SK-N-SH (cell line): ENCODE measurements at regions not wholly inside any gene's neighbourhood (a gene's known extent, or its start where the extent isn't known, plus 50 kb on each side); places are given as distances from the start of the nearest gene placed in this dataset.

Source experiments
- CTCF ChIA-PET: fragments of 300-600, 350-600 bp; formaldehyde crosslinking; extraction: SDS; loops from one replicate; lab custom pipeline; 2021; lab: Yijun Ruan, JAX
- POLR2A ChIA-PET: fragments of 350-600 bp; sonication (Branson Sonifier 250); formaldehyde crosslinking; extraction: SDS; loops from one replicate; lab custom pipeline; 2020; ENCODE audit warnings: antibody characterized with exemption, inconsistent platforms; lab: Yijun Ruan, JAX
- DNase-seq: peaks from one replicate; pipeline ENCODE4 v3.0.0; 2012
- H2AFZ ChIP-seq: fragments of 200-600 bp; sonication (generic); 2 replicates; pipeline ENCODE4 v1.8.1; 2016; ENCODE audit warnings: antibody characterized with exemption, mild to moderate bottlenecking, low read depth
- H3F3A ChIP-seq: fragments of 200-600 bp; sonication (generic); replicated peaks from 2 replicates; pipeline ENCODE3; 2016; ENCODE audit warnings: antibody characterized with exemption, mild to moderate bottlenecking; ENCODE audit not compliant: insufficient read depth
- H3K27ac ChIP-seq, 2 experiments: fragments of 200-500 bp in 1 of 2; fragments of 200-600 bp in 1 of 2; sonication (Bioruptor generic) in 1 of 2; sonication (generic), shearing (Covaris generic) in 1 of 2; 2 replicates each; pipeline versions ENCODE4 v1.5.1 to v1.6.1; 2014 to 2016; ENCODE audit warnings: low read depth in 2 of 2, inconsistent platforms in 1 of 2, low read length in 1 of 2, mild to moderate bottlenecking in 1 of 2, mixed read lengths in 1 of 2
- H3K27me3 ChIP-seq: fragments of 200-600 bp; sonication (generic), shearing (Covaris generic); 2 replicates; pipeline ENCODE4 v1.6.1; 2016; ENCODE audit warnings: mixed run types; ENCODE audit not compliant: insufficient read depth
- H3K36me3 ChIP-seq, 2 experiments: fragments of 200-500 bp in 1 of 2; fragments of 200-600 bp in 1 of 2; sonication (Bioruptor generic) in 1 of 2; sonication (generic) in 1 of 2; replicated peaks in 1 of 2; 2 replicates each; pipeline versions ENCODE3 to v1.5.1; 2014 to 2016; ENCODE audit warnings: low read length in 1 of 2, mild to moderate bottlenecking in 1 of 2; ENCODE audit not compliant: insufficient read depth in 2 of 2, control insufficient read depth in 1 of 2
- H3K4me1 ChIP-seq, 2 experiments: fragments of 200-500 bp in 1 of 2; fragments of 200-600 bp in 1 of 2; sonication (Bioruptor generic) in 1 of 2; sonication (generic), shearing (Covaris generic) in 1 of 2; 2 replicates each; pipeline versions ENCODE4 v1.5.1 to v1.6.1; 2014 to 2016; ENCODE audit warnings: low read depth in 1 of 2, low read length in 1 of 2, mixed run types in 1 of 2; ENCODE audit not compliant: insufficient read depth in 2 of 2, control insufficient read depth in 1 of 2
- H3K4me2 ChIP-seq: fragments of 200-600 bp; sonication (generic), shearing (Covaris generic); 2 replicates; pipeline ENCODE4 v1.6.1; 2017; ENCODE audit warnings: mixed run types
- H3K4me3 ChIP-seq, 2 experiments: fragments of 200-500 bp in 1 of 2; fragments of 200-600 bp in 1 of 2; sonication (Bioruptor generic) in 1 of 2; sonication (generic), shearing (Covaris generic) in 1 of 2; 2 replicates each; pipeline versions ENCODE4 v1.5.1 to v1.8.1; 2014 to 2016; ENCODE audit warnings: low read depth in 2 of 2, inconsistent platforms in 1 of 2, low read length in 1 of 2, mild to moderate bottlenecking in 1 of 2, mixed read lengths in 1 of 2, moderate library complexity in 1 of 2
- H3K79me2 ChIP-seq: fragments of 200-600 bp; sonication (generic); 2 replicates; pipeline ENCODE4 v1.8.1; 2017; ENCODE audit warnings: mild to moderate bottlenecking; ENCODE audit not compliant: insufficient read depth
- H3K9ac ChIP-seq: fragments of 200-600 bp; sonication (generic); 2 replicates; pipeline ENCODE4 v1.6.1; 2017; ENCODE audit warnings: mixed run types
- H3K9me2 ChIP-seq: fragments of 200-600 bp; sonication (generic); 2 replicates; pipeline ENCODE4 v1.6.1; 2017; ENCODE audit warnings: mixed run types
- H3K9me3 ChIP-seq: fragments of 200-600 bp; sonication (generic); 2 replicates; pipeline ENCODE4 v1.6.1; 2017; ENCODE audit warnings: mixed run types, mild to moderate bottlenecking, moderate library complexity
- H4K20me1 ChIP-seq: fragments of 200-600 bp; sonication (generic); 2 replicates; pipeline ENCODE4 v1.6.1; 2017; ENCODE audit warnings: mild to moderate bottlenecking, mixed run types; ENCODE audit not compliant: insufficient read depth
- CHD2 ChIP-seq: fragments of 150-350 bp; IDR thresholded peaks from 2 replicates; pipeline ENCODE4 v1.6.1; 2018; ENCODE audit warnings: low read length; ENCODE audit not compliant: partially characterized antibody
- ELF1 ChIP-seq: IDR thresholded peaks from 2 replicates; pipeline ENCODE4 v1.4.0; 2012
- FOSL2 ChIP-seq: IDR thresholded peaks from 2 replicates; pipeline ENCODE4 v1.4.0; 2012; ENCODE audit warnings: low read depth, mild to moderate bottlenecking, moderate library complexity, borderline replicate concordance
- GATA2 ChIP-seq: sonication (generic); formaldehyde crosslinking; IDR thresholded peaks from 2 replicates; pipeline ENCODE4 v1.5.0; 2020; ENCODE audit warnings: mild to moderate bottlenecking, missing genetic modification reagents
- IRF3 ChIP-seq: fragments of 150-350 bp; IDR thresholded peaks from 2 replicates; pipeline ENCODE4 v1.6.1; 2016; ENCODE audit warnings: mild to moderate bottlenecking, low read depth, low read length
- JUND ChIP-seq: IDR thresholded peaks from 2 replicates; pipeline ENCODE4 v1.4.0; 2012
- MAX ChIP-seq: IDR thresholded peaks from 2 replicates; pipeline ENCODE4 v1.4.0; 2012; ENCODE audit warnings: low read depth
- NFIC ChIP-seq: IDR thresholded peaks from 2 replicates; pipeline ENCODE4 v1.4.0; 2012; ENCODE audit warnings: borderline replicate concordance
- NRF1 ChIP-seq: IDR thresholded peaks from 2 replicates; pipeline ENCODE4 v1.6.1; 2012; ENCODE audit warnings: low read depth, mild to moderate bottlenecking, low read length
- RCOR1 ChIP-seq: fragments of 150-350 bp; IDR thresholded peaks from 2 replicates; pipeline ENCODE4 v1.6.1; 2017; ENCODE audit warnings: antibody characterized with exemption, low read length
- RFX5 ChIP-seq: IDR thresholded peaks from 2 replicates; pipeline ENCODE4 v1.6.1; 2012; ENCODE audit warnings: mild to moderate bottlenecking, improper control_type of control experiment, low read length
- RXRA ChIP-seq: IDR thresholded peaks from 2 replicates; pipeline ENCODE4 v1.4.0; 2012; ENCODE audit warnings: low read depth, mild to moderate bottlenecking, borderline replicate concordance
- SIN3A ChIP-seq: IDR thresholded peaks from 2 replicates; pipeline ENCODE4 v1.6.1; 2012; ENCODE audit warnings: low read depth, mild to moderate bottlenecking, low read length, moderate library complexity, borderline replicate concordance
- WGBS: methylation state at CpG from one replicate; pipeline ENCODE4 v1.1.6; 2017; ENCODE audit warnings: low lambda C conversion rate; 5-methylcytosine and 5-hydroxymethylcytosine counted together
- TF ChIP-seq, protein P1 (sequence below): fragments of 150-350 bp; IDR thresholded peaks from 2 replicates; pipeline ENCODE4 v1.6.1; 2017; ENCODE audit warnings: antibody characterized with exemption, low read length, low read depth, borderline replicate concordance
- TF ChIP-seq, protein P2 (sequence below): fragments of 200-600 bp; sonication (generic); IDR thresholded peaks from 2 replicates; pipeline ENCODE4 v1.6.1; 2017; ENCODE audit warnings: antibody characterized with exemption, mild to moderate bottlenecking, moderate library complexity

DNA sequence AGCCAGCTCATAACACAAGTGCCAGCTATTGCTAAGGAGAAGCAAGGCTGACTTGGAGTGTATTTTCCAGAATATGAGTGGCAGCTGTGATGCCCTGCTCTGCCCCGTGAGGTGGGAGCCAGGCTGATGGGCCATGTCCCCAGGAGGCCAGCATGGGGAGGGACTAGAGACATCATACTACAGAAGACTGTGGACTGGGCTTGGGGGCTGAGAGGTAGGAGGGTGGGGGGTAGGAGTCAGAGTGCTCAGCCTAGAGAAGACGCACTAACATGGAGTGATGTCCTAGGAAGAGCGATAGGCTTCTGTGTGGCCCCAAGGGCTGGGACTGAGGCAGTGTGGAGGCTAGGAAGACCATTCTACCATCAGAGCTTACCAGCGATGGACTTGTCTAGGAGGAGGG lies 143.7 kb downstream of the WSCD1 start:
- H3K4me2 ChIP-seq, result no peak overlapping the region
- no peak overlapping the region for H3K27ac ChIP-seq
- H3K9me2 ChIP-seq, result no peaks in the 10 kb centered on the region
- CTCF ChIA-PET, result interaction anchor here (0.6 kb wide), 1 partner anchor 382 kb away, joined by 3 read pairs; no protein-coding TSS in a partner anchor
- DNase-seq, result no peak
- no peak overlapping the region for H3K4me3 ChIP-seq
- no peaks in the 10 kb centered on the region for H3K4me1 ChIP-seq
- no peak overlapping the region for H3K9ac ChIP-seq
- H3K27me3 ChIP-seq, result peaks cover 28% of the 10 kb centered on the region
- no peak overlapping the region for H2AFZ ChIP-seq
- 26% methylated on average over 4 of the region's 4 CpGs for WGBS
- H3K36me3 ChIP-seq, result no peaks in the 10 kb centered on the region
- H4K20me1 ChIP-seq, result no peaks in the 10 kb centered on the region
- TF ChIP-seq NFIC, result no peak
- no peak for TF ChIP-seq JUND
- no peak for TF ChIP-seq FOSL2
- TF ChIP-seq RXRA, result no peak
- TF ChIP-seq NRF1, result no peak
- no peak for TF ChIP-seq GATA2 (CRISPR knock-in tag)
- no peak for TF ChIP-seq IRF3
- TF ChIP-seq, protein P1, sequence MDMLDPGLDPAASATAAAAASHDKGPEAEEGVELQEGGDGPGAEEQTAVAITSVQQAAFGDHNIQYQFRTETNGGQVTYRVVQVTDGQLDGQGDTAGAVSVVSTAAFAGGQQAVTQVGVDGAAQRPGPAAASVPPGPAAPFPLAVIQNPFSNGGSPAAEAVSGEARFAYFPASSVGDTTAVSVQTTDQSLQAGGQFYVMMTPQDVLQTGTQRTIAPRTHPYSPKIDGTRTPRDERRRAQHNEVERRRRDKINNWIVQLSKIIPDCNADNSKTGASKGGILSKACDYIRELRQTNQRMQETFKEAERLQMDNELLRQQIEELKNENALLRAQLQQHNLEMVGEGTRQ, result no peak
- no peak for TF ChIP-seq MAX
- no peak for TF ChIP-seq SIN3A
- no peak for TF ChIP-seq ELF1
- no peaks in the 10 kb centered on the region for H3K9me3 ChIP-seq
- POLR2A ChIA-PET, result no interaction called here
- H3F3A ChIP-seq, result no peaks in the 10 kb centered on the region
- no peaks in the 10 kb centered on the region for H3K79me2 ChIP-seq

DNA sequence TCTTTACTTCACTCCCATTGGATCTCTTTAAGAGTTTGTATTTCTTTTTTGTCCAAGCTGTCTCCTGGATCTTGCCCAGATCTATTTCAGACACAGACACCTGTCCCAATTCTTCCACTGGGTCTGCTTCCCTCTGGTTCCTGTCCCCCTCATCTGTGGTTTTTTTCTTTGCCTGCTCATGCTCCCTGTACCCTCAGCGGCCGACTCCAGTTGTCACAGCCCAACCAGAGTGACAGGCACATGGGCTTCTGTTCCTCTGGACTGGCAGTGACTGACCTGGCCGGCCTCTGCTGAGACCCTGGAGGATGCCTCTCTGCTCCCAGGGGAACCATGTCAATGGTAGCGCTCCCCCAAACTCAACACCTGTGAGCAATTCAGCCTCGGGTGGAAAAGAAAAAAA lies 142.6 kb downstream of the WSCD1 start:
- H3K27me3 ChIP-seq, result peaks cover 30% of the 10 kb centered on the region

More for the DNA sequence above, 142.6 kb downstream of the WSCD1 start:
- Histone ChIP-seq H3K36me3 (no peaks in the 10 kb centered on the region), H3K9me2 (no peaks in the 10 kb centered on the region), H3K79me2 (no peaks in the 10 kb centered on the region), H3K4me1 (no peaks in the 10 kb centered on the region), H3K27ac (no peak overlapping the region), H3K4me3 (no peak overlapping the region), H2AFZ (no peak overlapping the region), H3K9me3 (no peaks in the 10 kb centered on the region), H3F3A (no peaks in the 10 kb centered on the region), H3K9ac (no peak overlapping the region), H3K4me2 (no peak overlapping the region), H4K20me1 (no peaks in the 10 kb centered on the region)
- DNase-seq, result no peak
- ChIA-PET CTCF (no interaction called here), POLR2A (no interaction called here)
- TF ChIP-seq RXRA (no peak), RCOR1 (no peak), CHD2 (no peak), RFX5 (no peak)
- TF ChIP-seq, protein P2, sequence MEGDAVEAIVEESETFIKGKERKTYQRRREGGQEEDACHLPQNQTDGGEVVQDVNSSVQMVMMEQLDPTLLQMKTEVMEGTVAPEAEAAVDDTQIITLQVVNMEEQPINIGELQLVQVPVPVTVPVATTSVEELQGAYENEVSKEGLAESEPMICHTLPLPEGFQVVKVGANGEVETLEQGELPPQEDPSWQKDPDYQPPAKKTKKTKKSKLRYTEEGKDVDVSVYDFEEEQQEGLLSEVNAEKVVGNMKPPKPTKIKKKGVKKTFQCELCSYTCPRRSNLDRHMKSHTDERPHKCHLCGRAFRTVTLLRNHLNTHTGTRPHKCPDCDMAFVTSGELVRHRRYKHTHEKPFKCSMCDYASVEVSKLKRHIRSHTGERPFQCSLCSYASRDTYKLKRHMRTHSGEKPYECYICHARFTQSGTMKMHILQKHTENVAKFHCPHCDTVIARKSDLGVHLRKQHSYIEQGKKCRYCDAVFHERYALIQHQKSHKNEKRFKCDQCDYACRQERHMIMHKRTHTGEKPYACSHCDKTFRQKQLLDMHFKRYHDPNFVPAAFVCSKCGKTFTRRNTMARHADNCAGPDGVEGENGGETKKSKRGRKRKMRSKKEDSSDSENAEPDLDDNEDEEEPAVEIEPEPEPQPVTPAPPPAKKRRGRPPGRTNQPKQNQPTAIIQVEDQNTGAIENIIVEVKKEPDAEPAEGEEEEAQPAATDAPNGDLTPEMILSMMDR, result no peak
- TF ChIP-seq, protein P1, result no peak
- 5% methylated on average over 5 of the region's 5 CpGs for WGBS
